AML-193 (cell line): ENCODE measurements at regions not wholly inside any gene's neighbourhood (a gene's known extent, or its start where the extent isn't known, plus 50 kb on each side); places are given as distances from the start of the nearest gene placed in this dataset.

Experiments
- DNase-seq, 2 experiments: peaks; one replicate each; lab custom pipeline; 2025; lab: John Stamatoyannopoulos, UW

DNA sequence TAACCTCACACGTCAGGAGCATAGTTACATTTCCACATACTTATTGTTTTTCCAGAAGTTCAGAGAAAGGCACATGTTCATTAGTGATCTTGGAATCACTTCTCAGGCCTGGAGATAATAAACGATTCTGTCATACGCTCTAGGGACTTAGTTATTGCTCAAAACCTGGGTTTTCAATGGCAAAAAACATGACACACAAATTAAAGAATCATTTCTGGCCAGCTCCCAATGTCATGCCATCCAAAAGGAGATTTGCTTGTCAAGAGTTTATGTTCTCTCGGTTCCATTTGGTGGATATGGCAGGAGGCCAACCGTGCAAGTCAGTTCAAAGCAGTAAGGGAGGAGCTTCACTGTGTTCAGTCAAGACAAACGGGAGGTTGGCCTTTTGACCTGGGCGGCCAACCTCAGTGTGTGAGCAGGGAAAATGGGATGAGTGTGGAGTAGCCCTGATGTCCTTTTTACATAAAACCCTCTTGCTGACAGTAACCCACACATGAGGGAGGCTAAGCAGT is 123.4 kb downstream of the NXNL2 start:
- no peak for DNase-seq

DNA sequence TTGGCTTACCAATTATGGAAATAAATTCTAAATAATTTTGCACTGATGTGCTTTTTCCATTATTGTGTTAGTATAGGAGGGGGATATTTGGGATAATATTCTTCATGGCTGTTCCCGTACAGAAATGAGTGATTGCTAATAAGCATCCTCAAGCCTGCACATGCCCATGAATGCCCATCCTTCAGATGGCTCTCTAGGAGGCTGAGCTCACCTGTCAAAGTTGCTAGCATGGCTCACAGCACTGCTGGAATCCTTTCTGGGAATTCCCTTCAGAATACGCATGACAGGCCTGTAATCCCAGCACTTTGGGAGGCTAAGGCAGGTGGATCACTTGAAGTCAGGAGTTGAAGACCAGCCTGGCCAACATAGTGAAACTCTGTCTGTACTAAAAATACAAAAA is 124.1 kb downstream of the NXNL2 start:
- DNase-seq: no peak

DNA sequence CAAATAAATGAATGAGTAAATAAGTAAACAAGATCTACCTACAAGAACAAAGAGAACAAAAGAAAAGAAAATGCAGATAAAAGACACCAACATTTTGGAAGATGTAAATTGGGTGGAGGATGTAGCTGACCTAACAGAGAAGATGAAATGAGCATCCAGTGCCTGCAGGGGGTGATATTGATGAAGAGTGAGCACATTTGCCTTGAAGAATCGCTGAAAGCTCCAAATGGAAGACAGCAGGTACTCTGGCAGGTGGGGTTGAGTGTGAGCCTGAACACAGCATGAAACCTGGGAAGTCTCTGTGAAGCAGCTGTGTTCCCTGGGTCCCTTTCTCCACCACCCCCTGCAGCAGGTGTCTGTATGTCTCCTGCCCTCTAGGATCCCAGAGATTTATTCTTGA is 125.6 kb downstream of the NXNL2 start:
- DNase-seq: peak in 1 of 2 experiments; percentile 29

DNA sequence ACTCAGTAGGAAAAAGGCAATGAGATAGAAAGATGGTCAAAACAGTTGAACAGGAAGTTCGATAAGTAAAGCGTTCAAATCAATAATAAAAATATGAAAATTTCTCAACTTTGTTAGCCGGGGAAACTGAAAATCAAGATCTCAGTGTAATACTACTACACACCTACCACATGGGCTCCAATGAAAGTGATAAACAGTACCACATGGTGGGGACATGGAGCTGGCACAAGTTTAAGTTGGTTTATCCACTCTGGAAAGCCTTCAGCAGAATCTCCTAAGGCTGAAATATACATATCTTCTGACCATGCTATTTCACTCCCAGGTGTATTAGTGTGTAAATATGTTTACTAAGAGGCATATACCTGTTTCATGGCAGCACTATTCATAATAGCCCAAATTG is 126.8 kb downstream of the NXNL2 start:
- no peak for DNase-seq

DNA sequence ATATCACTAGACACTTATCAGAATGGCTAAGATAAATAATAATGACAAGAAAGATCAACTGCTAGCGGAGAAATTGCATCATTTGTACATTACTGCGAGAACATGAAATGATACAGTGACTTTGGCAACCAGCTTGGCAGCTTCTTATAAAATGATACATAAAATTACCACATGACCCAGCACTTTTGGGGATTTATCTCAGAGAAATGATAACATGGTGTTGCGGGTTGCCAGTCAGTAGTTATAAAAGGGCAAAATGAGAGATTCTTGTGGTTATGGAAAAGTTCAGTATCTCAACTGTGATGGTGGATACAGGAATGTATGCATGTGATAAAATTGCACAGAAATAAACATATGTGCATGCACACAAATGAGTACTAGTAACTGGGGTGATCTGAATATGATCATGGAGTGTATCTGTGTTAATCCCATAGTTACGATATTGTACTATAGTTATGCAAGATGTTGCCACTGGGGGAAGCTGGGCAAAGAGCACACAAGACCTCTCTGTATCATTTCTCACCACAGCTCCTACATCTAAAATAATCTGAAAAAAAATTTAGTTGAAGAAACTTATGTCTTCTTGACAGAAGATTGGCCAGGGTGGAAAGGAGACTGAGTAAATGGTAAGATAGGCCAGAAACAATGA is 128.9 kb downstream of the NXNL2 start:
- no peak for DNase-seq

DNA sequence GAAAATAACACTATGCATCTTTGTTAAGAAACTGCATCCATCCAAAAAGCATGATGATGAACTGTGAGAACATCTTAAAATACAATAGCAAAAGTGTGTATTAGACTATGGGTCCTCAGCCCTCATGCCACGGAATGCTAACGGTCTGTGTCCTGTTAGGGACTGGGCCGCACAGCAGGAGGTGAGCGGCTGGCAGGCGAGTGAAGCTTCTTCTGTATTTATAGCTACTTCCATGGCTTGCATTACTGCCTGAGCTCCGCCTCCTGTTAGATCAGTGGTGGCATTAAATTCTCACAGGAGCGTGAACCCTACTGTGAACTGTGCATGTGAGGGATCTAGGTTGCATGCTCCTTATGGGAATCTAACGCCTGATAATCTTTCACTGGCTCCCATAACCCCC is 129.8 kb downstream of the NXNL2 start:
- DNase-seq: no peak

DNA sequence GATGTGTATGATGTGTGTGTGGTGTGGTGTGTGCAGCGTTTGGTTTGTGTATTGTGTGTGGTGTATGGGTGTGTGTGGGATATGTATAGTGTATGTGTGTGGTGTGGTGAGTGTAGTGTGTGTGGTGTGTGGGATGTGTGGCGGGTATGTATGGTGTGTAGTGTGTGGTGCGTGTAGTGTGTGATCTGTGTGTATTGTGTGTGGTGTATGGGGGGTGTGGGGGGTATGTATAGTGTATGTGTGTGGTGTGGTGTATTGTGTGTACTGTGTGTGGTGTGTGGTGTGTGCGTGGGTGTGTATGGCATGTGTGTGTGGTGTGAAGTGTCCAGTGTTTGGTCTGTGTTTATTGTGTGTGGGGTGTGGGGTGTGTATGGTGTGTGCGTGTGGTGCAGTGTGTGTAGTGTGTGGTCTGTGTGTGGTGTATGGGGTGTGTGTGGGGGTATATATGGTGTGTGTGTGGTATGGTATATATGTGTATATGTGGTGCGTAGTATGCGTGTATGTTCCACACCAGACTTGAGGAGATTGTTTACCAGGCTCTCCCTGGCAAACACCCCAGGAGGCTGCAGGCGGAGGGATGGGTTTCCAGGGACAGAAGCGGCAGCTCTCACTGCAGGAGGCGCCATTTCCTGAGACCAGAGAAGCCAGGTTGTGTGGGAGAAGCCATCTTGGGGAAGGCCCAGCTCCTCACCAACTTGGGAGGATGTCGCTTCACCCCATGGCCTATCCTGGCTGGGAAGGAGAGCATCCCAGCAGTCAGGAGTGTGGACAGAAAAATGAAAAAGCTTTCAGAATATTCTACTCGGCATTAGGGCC is 138.1 kb downstream of the NXNL2 start:
- DNase-seq: no peak

DNA sequence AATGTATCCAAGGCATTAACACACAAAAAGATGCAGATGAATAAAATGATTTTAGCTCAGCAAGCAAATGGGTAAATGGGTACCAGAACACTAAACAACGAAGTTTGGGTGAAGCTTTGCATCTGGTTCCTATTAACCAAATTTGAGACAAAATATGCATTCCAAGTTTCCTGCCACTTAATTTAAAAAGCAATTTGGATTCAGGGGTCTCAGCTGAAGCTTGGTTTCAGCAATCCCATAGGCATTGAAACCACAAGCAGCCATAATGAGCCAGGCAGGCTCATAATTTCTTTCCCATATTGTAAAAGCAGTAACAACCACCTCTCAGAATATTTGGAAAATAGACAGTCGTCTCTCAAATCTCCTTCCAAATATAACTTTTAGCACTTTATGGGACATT is 138.9 kb downstream of the NXNL2 start:
- no peak for DNase-seq

DNA sequence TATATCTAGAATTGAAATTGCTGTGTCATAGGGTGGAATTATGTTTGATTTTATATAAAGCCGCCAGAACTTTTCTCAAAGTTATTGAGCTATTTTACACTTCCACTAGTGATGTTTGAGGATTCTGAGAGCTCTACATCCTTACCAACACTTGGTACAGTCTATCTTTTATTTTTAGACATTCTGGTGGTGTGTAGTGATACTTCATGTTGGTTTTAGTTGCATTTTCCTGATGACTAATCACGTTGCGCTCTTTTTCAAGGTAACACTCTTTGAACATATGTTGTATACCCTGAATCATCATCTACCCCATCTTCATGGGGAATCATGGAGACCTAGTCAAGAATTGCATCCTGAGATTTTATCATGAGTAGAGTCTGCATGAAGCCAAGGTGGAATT is 141.7 kb downstream of the NXNL2 start:
- DNase-seq: no peak

DNA sequence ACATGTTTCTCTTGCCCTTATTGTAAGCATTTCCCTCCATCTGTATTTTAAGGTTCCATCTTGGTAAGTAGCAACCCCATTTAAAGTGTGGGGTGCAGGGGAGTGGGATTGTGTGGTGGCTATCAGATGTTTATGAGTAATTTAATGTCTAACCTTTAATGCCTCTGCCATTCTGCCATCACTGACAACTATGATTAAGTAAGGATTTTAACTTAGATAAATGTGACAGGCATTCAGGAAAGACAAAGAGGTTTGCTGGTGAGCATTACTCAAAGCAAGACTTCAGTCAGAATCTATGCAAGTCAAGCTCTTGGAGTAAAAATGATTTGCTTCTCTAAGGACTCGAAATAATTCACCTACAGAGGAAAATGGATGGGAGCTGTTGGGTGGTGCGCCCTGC is 143.0 kb downstream of the NXNL2 start:
- no peak for DNase-seq

DNA sequence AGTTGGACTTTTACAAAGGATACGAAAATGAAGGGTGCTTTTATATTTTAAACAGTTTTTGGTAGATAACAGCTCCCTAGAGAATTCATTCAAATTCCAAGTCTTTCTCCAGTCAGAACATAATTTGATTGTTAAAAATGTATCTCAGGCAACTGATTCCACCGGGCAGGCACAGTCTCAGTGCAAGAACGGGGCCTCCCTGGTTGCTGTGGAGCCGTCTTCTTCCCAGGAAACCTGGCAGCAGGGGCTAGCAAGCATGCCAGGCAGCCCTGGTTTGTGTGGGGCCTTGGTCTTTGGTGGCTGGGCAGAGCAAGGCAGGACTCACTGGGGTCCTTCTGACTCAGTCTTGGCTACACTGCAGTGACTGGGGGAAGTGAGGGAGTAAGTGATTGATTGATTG is 143.5 kb downstream of the NXNL2 start:
- no peak for DNase-seq

DNA sequence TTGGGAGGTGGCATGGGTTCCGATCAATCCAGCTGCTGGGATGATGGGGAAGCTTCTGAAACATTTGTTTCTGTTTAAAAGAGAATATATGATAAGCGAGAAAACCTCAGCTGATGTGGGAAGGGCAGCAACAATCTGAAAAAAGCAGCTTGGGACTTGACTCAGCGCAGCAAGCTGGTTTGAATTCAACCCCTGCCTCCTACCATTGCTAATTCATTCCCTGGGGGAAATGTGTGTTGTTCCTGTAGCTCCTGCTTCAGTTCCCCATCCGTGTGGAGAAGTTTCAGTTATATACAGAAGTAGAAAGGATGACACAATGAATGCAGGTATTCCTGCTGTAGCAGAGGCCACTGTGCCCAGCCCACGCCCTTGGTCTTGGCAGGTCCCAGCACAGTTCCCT is 145.1 kb downstream of the NXNL2 start:
- no peak for DNase-seq

DNA sequence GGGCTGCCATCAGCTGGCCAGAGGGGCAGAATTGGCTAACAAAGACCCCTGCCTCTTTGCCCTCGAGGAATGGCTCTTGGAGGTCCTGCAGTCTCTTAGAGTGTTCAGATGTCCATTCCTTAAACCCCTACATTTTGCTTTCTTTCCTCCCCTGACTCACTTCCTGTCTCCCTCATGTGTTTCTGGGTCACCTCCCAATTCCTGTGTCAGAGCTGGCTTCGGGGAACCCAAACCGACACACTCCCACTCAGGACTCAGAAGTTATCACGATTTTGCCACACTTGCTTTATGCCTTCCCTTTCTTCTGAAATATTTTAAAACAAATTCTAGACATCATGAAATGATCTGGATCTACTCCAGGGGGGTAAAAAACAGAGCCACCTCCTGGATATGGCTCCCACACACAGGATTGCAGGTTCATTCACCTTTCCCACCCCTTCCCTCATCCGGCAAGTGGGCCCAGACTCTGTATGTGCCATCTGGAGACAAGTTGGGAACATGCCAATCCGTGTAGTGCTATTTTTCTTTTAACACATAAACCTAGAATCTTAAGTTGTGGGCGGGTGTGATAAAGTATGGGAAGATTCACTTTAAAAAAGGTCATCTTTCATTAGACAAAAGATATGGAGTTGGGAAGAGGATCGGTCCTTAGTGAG is 145.7 kb downstream of the NXNL2 start:
- no peak for DNase-seq

DNA sequence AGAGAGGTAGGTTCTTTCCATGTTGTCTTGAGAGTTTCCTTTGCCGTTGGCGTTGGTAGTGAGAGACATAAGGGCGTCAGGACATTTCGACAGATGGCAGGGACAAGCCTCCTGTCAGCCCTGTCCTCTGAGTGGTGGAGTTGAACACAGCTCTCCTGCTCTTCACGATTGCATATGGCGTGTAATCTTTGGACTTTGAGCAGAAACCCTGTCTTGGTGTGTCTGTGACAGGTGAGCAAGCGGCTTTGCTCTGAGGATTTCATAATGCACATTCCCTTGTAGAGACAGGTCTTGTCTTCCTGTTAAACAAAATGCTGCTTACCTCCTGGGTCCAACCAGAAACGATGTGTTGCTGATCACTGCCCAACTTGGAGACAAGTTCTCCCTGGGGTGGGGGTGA is 146.5 kb downstream of the NXNL2 start:
- DNase-seq: no peak

DNA sequence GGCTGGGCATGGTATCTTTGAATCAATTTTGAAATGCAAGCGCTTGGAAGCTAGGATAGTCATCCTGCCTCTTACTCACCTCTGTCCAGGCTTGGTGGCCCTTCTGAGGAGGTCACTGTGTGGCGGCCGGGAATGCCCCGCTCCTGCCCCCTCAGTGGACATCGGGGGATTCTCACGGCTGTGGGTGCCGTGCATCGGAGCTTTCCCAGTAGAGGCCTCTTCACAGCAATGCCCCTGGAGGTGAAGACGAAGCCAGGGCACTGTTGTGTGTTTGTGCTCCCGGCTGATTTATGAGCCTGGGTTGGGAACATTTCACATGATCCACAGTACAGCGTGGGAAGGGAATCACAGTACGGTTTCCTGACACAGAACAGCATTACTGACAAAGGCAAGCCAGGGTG is 147.5 kb downstream of the NXNL2 start:
- DNase-seq: no peak

DNA sequence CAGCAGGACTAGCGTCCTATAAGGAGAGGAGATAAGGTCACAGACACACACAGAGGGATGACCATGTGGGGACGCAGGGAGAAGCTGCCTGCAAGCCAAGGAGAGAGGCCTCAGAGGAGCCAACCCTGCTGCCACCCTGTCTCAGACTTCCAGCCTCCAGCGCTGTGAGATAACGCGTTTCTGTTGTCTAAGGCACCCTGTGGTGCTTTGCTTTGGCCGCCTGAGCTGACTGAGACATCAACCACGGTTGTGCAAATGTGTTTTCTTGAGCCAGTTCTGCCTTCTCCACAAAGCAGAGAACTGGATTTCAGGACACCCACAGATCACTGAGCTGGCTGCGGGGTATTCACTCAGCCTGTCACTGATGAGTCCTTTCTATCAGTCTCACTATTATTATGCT is 149.1 kb downstream of the NXNL2 start:
- no peak for DNase-seq

DNA sequence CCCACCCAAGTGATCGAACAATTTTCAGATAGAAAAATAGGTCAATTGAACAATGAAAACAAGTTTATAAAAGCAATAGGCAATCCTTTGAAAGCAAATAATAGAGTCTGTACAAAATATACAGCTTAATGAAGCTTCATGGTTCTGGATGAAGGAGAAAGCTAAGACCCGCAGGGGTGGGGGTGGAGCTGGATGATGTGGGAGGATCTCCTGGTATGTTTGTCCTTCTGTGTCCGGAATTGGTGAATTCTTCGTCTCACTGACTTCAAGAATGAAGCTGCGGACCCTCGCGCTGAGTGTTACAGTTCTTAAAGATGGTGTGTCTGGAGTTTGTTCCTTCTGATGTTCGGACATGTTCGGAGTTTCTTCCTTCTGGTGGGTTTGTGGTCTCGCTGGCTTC is 149.9 kb downstream of the NXNL2 start:
- no peak for DNase-seq

DNA sequence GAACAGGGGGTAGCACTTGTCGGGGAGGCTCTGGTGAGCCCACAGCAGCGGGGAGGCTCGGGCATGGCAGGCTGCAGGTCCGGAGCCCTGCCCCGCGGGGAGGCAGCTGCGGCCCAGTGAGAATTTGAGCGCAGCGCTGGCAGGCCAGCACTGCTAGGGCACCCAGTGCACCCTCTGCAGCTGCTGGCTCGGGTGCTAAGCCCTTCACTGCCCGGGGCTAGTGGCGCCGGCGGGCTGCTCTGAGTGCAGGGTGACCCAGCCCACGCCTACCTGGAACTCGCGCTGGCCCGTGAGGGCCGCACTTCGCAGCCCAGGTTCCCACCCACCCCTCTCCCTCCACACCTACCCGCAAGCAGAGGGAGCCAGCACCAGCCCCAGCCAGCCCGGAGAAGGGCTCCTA is 151.0 kb downstream of the NXNL2 start:
- DNase-seq: no peak

DNA sequence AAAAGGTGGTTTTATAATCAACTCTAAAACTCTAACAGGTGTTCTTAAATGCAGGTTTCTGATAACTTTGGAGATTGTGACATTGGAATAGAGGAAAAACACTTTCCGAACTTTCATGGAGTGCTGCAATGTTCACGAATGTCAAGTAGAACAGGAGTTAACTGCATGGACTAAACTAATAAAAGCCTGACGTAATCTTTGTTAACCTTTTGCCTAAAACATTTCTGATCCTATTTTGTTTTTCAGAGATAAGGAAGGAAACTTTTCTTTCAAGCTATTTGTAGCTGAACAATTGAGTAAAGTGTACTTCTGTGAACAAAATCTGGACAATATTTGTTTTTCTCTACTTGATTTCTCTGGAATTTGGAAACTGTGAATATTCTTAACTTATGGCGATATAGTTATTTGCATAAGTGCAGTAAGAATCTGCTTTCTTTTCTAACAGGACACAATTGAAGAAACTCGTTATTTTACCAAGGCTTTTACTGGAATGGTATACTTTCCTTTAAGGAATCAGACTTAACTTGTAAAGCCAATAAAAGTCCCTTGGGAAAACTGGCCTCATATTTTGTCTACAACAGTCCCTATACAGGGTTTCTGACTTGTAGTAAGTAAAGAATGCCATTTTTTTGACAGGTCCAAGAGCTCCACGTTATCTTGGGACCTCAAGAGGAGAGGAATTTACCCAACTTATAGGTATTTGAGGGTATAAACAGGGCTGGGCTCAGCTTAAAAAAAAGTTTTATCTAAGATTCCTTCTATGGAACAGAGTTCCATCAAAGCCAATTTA is 154.7 kb downstream of the NXNL2 start:
- no peak for DNase-seq

DNA sequence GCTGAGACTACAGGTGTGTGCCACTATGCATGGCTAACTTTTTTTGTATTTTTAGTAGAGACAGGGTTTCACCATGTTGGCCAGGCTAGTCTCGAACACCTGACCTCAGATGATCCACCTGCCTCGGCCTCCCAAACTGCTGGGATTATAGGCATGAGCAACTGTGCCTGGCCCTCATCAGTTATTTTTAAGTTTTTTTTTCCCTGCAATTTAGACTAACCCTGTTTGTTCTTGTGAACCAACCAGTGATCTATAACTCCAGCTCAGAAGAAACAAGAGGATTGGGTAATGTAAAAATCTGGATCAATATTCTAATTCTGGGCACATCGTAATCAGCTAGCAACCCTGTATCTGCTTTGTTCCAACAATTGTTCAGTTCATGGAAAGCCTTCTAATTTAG is 155.7 kb downstream of the NXNL2 start:
- DNase-seq: no peak

DNA sequence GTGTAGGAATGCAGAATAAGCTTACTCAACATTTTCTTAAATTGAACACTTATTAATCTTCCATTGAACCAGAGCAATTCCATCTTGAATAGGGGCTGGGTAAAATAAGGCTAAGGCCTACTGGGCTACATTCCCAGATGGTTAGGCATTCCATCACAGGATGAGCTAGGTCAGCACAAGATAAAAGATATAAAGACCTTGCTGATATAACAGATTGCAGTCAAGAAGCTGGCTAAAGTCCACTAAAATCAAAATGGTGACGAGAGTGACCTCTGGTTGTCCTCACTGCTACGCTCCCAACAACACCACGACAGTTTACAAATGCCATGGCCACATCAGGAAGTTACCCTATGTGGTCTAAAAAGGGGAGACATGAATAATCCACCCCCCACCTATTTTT is 156.1 kb downstream of the NXNL2 start:
- DNase-seq: no peak

DNA sequence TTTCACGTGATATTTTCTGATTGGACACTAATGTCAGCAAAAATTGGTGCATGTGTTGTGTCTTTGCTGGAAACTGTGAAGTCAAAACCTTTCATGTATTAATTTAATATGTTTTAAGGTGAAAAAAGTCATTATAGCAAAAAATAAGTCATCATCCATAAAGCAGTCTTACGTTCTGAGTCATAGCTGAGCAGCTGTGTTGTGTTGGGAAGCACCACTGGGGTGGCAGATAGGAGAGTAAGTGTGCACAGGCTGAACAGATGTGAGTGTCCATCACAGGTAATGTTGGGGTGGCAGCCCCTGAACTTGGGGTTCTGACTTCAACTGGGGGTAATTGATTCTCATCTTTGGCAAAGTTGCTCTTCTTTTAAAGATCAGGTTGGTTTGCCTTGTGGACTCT is 156.8 kb downstream of the NXNL2 start:
- no peak for DNase-seq
